ENCODE measurements at regions not wholly inside any gene's neighbourhood (a gene's known extent, or its start where the extent isn't known, plus 50 kb on each side); places are given as distances from the start of the nearest gene placed in this dataset.

- H3K4me3 ChIP-seq: no peak overlapping the region
- H3K9me3 ChIP-seq: no peaks in the 10 kb centered on the region
- no peak for DNase-seq
- no peaks in the 10 kb centered on the region for H3K27me3 ChIP-seq
- no peaks in the 10 kb centered on the region for H3K36me3 ChIP-seq
These were observed 628.2 kb upstream of the KLF4 start for GRCh38 chr9:108117795-108118194.

GRCh38 chr9:108117306-108117705, 627.7 kb upstream of the KLF4 start:
- no peaks in the 10 kb centered on the region for H3K27me3 ChIP-seq
- DNase-seq: no peak

GRCh38 chr9:108113596-108113995, 624.0 kb upstream of the KLF4 start:
- H3K4me3 ChIP-seq: no peak overlapping the region
- no peaks in the 10 kb centered on the region for H3K36me3 ChIP-seq
- no peak for DNase-seq
- H3K9me3 ChIP-seq: no peaks in the 10 kb centered on the region
- no peaks in the 10 kb centered on the region for H3K27me3 ChIP-seq

More at GRCh38 chr9:108117306-108117705, 627.7 kb upstream of the KLF4 start:
- no peaks in the 10 kb centered on the region for H3K36me3 ChIP-seq
- no peaks in the 10 kb centered on the region for H3K9me3 ChIP-seq
- no peak overlapping the region for H3K4me3 ChIP-seq

- DNase-seq: no peak
- Histone ChIP-seq H3K9me3 (no peaks in the 10 kb centered on the region), H3K4me3 (no peak overlapping the region), H3K27me3 (no peaks in the 10 kb centered on the region), H3K36me3 (no peaks in the 10 kb centered on the region)
These were observed 620.5 kb upstream of the KLF4 start for GRCh38 chr9:108109927-108110690.

- no peaks in the 10 kb centered on the region; the same call in 1 of the 2 replicates for H3K9me3 ChIP-seq
- H3K27me3 ChIP-seq: no peaks in the 10 kb centered on the region
- no peak for DNase-seq
- no peaks in the 10 kb centered on the region for H3K36me3 ChIP-seq
- H3K4me3 ChIP-seq: no peak overlapping the region
These were observed 619.4 kb upstream of the KLF4 start for GRCh38 chr9:108108852-108109448.

- Histone ChIP-seq H3K27me3 (no peaks in the 10 kb centered on the region), H3K36me3 (no peaks in the 10 kb centered on the region)
These were observed 618.8 kb upstream of the KLF4 start for GRCh38 chr9:108108280-108108851.

GRCh38 chr9:108105885-108106284, 616.3 kb upstream of the KLF4 start:
- Histone ChIP-seq H3K9me3 (no peaks in the 10 kb centered on the region; the same call in 1 of the 2 replicates), H3K27me3 (no peaks in the 10 kb centered on the region), H3K4me3 (no peak overlapping the region), H3K36me3 (no peaks in the 10 kb centered on the region)
- DNase-seq: no peak

More at GRCh38 chr9:108108280-108108851, 618.8 kb upstream of the KLF4 start:
- DNase-seq: no peak
- no peaks in the 10 kb centered on the region; the same call in 1 of the 2 replicates for H3K9me3 ChIP-seq
- H3K4me3 ChIP-seq: no peak overlapping the region

- H3K36me3 ChIP-seq: no peaks in the 10 kb centered on the region
- DNase-seq: no peak
- no peak overlapping the region for H3K4me3 ChIP-seq
- no peaks in the 10 kb centered on the region; the same call in 1 of the 2 replicates for H3K9me3 ChIP-seq
- no peaks in the 10 kb centered on the region for H3K27me3 ChIP-seq
These were observed 615.4 kb upstream of the KLF4 start for GRCh38 chr9:108104991-108105390.

- H3K4me3 ChIP-seq: no peak overlapping the region
- H3K36me3 ChIP-seq: no peaks in the 10 kb centered on the region
- no peak for DNase-seq
- H3K9me3 ChIP-seq: peaks cover 2% of the 10 kb centered on the region; the same call in 1 of the 2 replicates
- H3K27me3 ChIP-seq: no peaks in the 10 kb centered on the region
These were observed 613.6 kb upstream of the KLF4 start for GRCh38 chr9:108103046-108103693.

GRCh38 chr9:108101410-108101809, 611.8 kb upstream of the KLF4 start:
- DNase-seq: no peak
- Histone ChIP-seq H3K9me3 (peaks cover 2% of the 10 kb centered on the region; the same call in 1 of the 2 replicates), H3K27me3 (no peaks in the 10 kb centered on the region), H3K36me3 (no peaks in the 10 kb centered on the region), H3K4me3 (no peak overlapping the region)

GRCh38 chr9:108100571-108100970, 611.0 kb upstream of the KLF4 start:
- H3K36me3 ChIP-seq: no peaks in the 10 kb centered on the region
- H3K9me3 ChIP-seq: peaks cover 2% of the 10 kb centered on the region; the same call in 1 of the 2 replicates
- H3K4me3 ChIP-seq: no peak overlapping the region
- DNase-seq: no peak
- no peaks in the 10 kb centered on the region for H3K27me3 ChIP-seq

GRCh38 chr9:108099854-108100253, 610.3 kb upstream of the KLF4 start:
- H3K27me3 ChIP-seq: no peaks in the 10 kb centered on the region
- H3K4me3 ChIP-seq: no peak overlapping the region
- peak; percentile 1 for DNase-seq
- no peaks in the 10 kb centered on the region for H3K36me3 ChIP-seq
- peaks cover 2% of the 10 kb centered on the region; the same call in 1 of the 2 replicates for H3K9me3 ChIP-seq

- H3K27me3 ChIP-seq: no peaks in the 10 kb centered on the region
- H3K9me3 ChIP-seq: peaks cover 5% of the 10 kb centered on the region; the same call in 1 of the 2 replicates
- H3K36me3 ChIP-seq: no peaks in the 10 kb centered on the region
- no peak for DNase-seq
- no peak overlapping the region for H3K4me3 ChIP-seq
These were observed 605.9 kb upstream of the KLF4 start for GRCh38 chr9:108095496-108095895.

- Histone ChIP-seq H3K27me3 (no peaks in the 10 kb centered on the region), H3K9me3 (peaks cover 5% of the 10 kb centered on the region; the same call in 1 of the 2 replicates), H3K4me3 (no peak overlapping the region), H3K36me3 (no peaks in the 10 kb centered on the region)
- DNase-seq: peak; percentile 20
These were observed 605.1 kb upstream of the KLF4 start for GRCh38 chr9:108094676-108094993.

GRCh38 chr9:108093773-108094675, 604.5 kb upstream of the KLF4 start:
- H3K27me3 ChIP-seq: no peaks in the 10 kb centered on the region
- DNase-seq: peak; percentile 70
- H3K9me3 ChIP-seq: peaks cover 3% of the 10 kb centered on the region; the same call in 1 of the 2 replicates
- no peaks in the 10 kb centered on the region for H3K36me3 ChIP-seq
- no peak overlapping the region for H3K4me3 ChIP-seq

GRCh38 chr9:108088916-108089315, 599.3 kb upstream of the KLF4 start:
- H3K27me3 ChIP-seq: no peaks in the 10 kb centered on the region
- DNase-seq: no peak
- peaks cover 3% of the 10 kb centered on the region; the same call in 1 of the 2 replicates for H3K9me3 ChIP-seq
- H3K4me3 ChIP-seq: no peak overlapping the region
- H3K36me3 ChIP-seq: no peaks in the 10 kb centered on the region
